Prostate gland (tissue), 2 donors: ENCODE measurements at regions not wholly inside any gene's neighbourhood (a gene's known extent, or its start where the extent isn't known, plus 50 kb on each side); places are given as distances from the start of the nearest gene placed in this dataset.

Experiments
- DNase-seq: peaks from one replicate; pipeline ENCODE4 v3.0.0-alpha.2; 2019; ENCODE audit warnings: low spot score
- H3K27ac ChIP-seq, 2 donors: fragments of 200-600 bp; sonication (generic); 2 replicates each; pipeline ENCODE4 v1.5.1; 2017 to 2019
- H3K27me3 ChIP-seq: fragments of 200-600 bp; sonication (generic); replicated peaks from 2 replicates; pipeline ENCODE4 v1.5.1; 2019; ENCODE audit not compliant: insufficient read depth
- H3K36me3 ChIP-seq, 2 donors: fragments of 200-600 bp; sonication (generic); 1 replicate in 1 of 2; 2 replicates in 1 of 2; pipeline versions ENCODE4 v1.5.1 to v1.8.1; 2017 to 2019
- H3K4me1 ChIP-seq: fragments of 200-600 bp; sonication (generic); replicated peaks from 2 replicates; pipeline ENCODE4 v1.5.1; 2019
- H3K4me3 ChIP-seq, 2 donors: fragments of 200-600 bp; sonication (generic); 2 replicates each; pipeline ENCODE4 v1.5.1; 2017 to 2019
- H3K9me3 ChIP-seq: fragments of 200-600 bp; sonication (generic); 2 replicates; pipeline ENCODE4 v1.5.1; 2017
- CTCF ChIP-seq, 4 experiments: fragments of 200-600 bp in 2 of 4; fragments of 450-650 bp in 2 of 4; sonication (generic) in 2 of 4; IDR thresholded peaks; 1 replicate in 3 of 4; 2 replicates in 1 of 4; pipeline ENCODE4 v1.5.1; 2016 to 2019; ENCODE audit warnings: antibody characterized with exemption in 4 of 4, mild to moderate bottlenecking in 2 of 4, moderate library complexity in 2 of 4
- POLR2A ChIP-seq: fragments of 450-650 bp; IDR thresholded peaks from one replicate; pipeline ENCODE4 v1.6.1; 2016; ENCODE audit warnings: antibody characterized with exemption, mild to moderate bottlenecking
- POLR2AphosphoS5 ChIP-seq: sonication (generic); formaldehyde crosslinking; IDR thresholded peaks from one replicate; pipeline ENCODE4 v1.6.1; 2017; ENCODE audit warnings: antibody characterized with exemption
- WGBS: methylation state at CpG from one replicate; pipeline ENCODE4 v1.1.5; 2018; 5-methylcytosine and 5-hydroxymethylcytosine counted together
- intact Hi-C: fragments of 100-400 bp; cut with DNase I; formaldehyde crosslinking; loops from one replicate; pipeline ENCODE4 v1.14.2; 2022

GRCh38 chr9:13717322-13718054 lies 438.0 kb upstream of the MPDZ start:
- Histone ChIP-seq H3K9me3 (no peaks in the 10 kb centered on the region), H3K4me1 (no peaks in the 10 kb centered on the region), H3K36me3 (no peaks in the 10 kb centered on the region), H3K27me3 (no peaks in the 10 kb centered on the region), H3K4me3 (no peak overlapping the region), H3K27ac (no peak overlapping the region)
- DNase-seq = no peak
- 48% methylated on average over 3 of the region's 3 CpGs for WGBS
- intact Hi-C loops = no loop called here
- TF ChIP-seq CTCF (IDR thresholded peaks at IDR 0.05) (no peak), POLR2A (no peak), POLR2AphosphoS5 (no peak)

GRCh38 chr9:13716601-13717321 lies 437.3 kb upstream of the MPDZ start:
- TF ChIP-seq POLR2A = no peak
- no peak for TF ChIP-seq POLR2AphosphoS5
- no peak for TF ChIP-seq CTCF (IDR thresholded peaks at IDR 0.05)
- Histone ChIP-seq H3K27me3 (no peaks in the 10 kb centered on the region), H3K27ac (no peak overlapping the region), H3K4me3 (no peak overlapping the region), H3K9me3 (no peaks in the 10 kb centered on the region), H3K36me3 (no peaks in the 10 kb centered on the region), H3K4me1 (no peaks in the 10 kb centered on the region)
- WGBS = 72% methylated on average over 6 of the region's 6 CpGs
- DNase-seq = no peak
- intact Hi-C loops = no loop called here

- Histone ChIP-seq H3K27ac (no peak overlapping the region), H3K4me1 (no peaks in the 10 kb centered on the region), H3K9me3 (no peaks in the 10 kb centered on the region), H3K4me3 (no peak overlapping the region), H3K27me3 (no peaks in the 10 kb centered on the region), H3K36me3 (no peaks in the 10 kb centered on the region)
- TF ChIP-seq POLR2A = no peak
- no peak for TF ChIP-seq POLR2AphosphoS5
- TF ChIP-seq CTCF (IDR thresholded peaks at IDR 0.05) = no peak
- 91% methylated on average over 1 of the region's 1 CpG for WGBS
- intact Hi-C loops = no loop called here
- no peak for DNase-seq
Observed at GRCh38 chr9:13716090-13716489, 436.6 kb upstream of the MPDZ start.

GRCh38 chr9:13715430-13715829 lies 435.9 kb upstream of the MPDZ start:
- H3K27ac ChIP-seq = no peak overlapping the region
- no peaks in the 10 kb centered on the region for H3K4me1 ChIP-seq
- no peak overlapping the region for H3K4me3 ChIP-seq
- H3K36me3 ChIP-seq = no peaks in the 10 kb centered on the region
- no peaks in the 10 kb centered on the region for H3K9me3 ChIP-seq
- TF ChIP-seq POLR2A = no peak
- TF ChIP-seq CTCF (IDR thresholded peaks at IDR 0.05) = no peak
- TF ChIP-seq POLR2AphosphoS5 = no peak
- no peaks in the 10 kb centered on the region for H3K27me3 ChIP-seq
- intact Hi-C loops = no loop called here
- DNase-seq = no peak
- 40% methylated on average over 1 of the region's 1 CpG for WGBS
